Upper lobe of left lung (tissue), 4 donors: ENCODE measurements at regions not wholly inside any gene's neighbourhood (a gene's known extent, or its start where the extent isn't known, plus 50 kb on each side); places are given as distances from the start of the nearest gene placed in this dataset.

Experiments used
- EP300 ChIP-seq, 4 donors: sonication (generic); formaldehyde crosslinking; IDR thresholded peaks; one replicate each; pipeline ENCODE4 v1.5.1; 2017; ENCODE audit warnings: antibody characterized with exemption in 4 of 4, control low read depth in 2 of 4
- POLR2A ChIP-seq, 4 donors: fragments of 450-650 bp; IDR thresholded peaks; one replicate each; pipeline ENCODE4 v1.5.1; 2016 to 2017; ENCODE audit warnings: antibody characterized with exemption in 4 of 4, mild to moderate bottlenecking in 2 of 4
- POLR2AphosphoS5 ChIP-seq, 2 donors: sonication (generic); formaldehyde crosslinking; IDR thresholded peaks; one replicate each; pipeline ENCODE4 v1.5.1; 2017; ENCODE audit warnings: antibody characterized with exemption in 2 of 2
- TF ChIP-seq, protein P1 (sequence below), 6 experiments: fragments of 450-650 bp in 4 of 6; fragments of 200-600 bp in 2 of 6; sonication (generic) in 2 of 6; IDR thresholded peaks; one replicate each; pipeline ENCODE4 v1.5.1; 2016 to 2019; ENCODE audit warnings: antibody characterized with exemption in 6 of 6

DNA sequence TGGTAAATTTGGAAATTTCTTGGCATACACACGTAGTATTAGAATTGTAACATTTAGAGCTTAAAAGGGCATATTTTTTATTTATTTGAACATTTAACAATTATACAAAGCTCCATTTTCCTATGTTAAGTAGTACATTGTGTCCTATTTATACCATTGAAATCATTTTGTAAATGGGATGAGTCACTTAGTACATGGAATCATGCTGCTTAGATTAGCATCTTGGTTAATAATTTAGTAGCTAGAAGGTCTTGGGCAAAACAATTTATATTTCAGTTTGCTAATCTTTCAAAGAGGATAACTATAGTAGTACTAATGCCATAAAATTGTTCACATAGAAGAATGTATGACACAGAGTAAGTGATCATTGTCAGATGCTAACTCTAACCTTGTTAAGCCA is 450.1 kb upstream of the LUZP2 start:
- TF ChIP-seq, protein P1, sequence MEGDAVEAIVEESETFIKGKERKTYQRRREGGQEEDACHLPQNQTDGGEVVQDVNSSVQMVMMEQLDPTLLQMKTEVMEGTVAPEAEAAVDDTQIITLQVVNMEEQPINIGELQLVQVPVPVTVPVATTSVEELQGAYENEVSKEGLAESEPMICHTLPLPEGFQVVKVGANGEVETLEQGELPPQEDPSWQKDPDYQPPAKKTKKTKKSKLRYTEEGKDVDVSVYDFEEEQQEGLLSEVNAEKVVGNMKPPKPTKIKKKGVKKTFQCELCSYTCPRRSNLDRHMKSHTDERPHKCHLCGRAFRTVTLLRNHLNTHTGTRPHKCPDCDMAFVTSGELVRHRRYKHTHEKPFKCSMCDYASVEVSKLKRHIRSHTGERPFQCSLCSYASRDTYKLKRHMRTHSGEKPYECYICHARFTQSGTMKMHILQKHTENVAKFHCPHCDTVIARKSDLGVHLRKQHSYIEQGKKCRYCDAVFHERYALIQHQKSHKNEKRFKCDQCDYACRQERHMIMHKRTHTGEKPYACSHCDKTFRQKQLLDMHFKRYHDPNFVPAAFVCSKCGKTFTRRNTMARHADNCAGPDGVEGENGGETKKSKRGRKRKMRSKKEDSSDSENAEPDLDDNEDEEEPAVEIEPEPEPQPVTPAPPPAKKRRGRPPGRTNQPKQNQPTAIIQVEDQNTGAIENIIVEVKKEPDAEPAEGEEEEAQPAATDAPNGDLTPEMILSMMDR (IDR thresholded peaks at IDR 0.05): no peak
- TF ChIP-seq POLR2A (IDR thresholded peaks at IDR 0.05) (no peak), POLR2AphosphoS5 (IDR thresholded peaks at IDR 0.05) (no peak), EP300 (IDR thresholded peaks at IDR 0.05) (no peak)
